ENCODE measurements at regions not wholly inside any gene's neighbourhood (a gene's known extent, or its start where the extent isn't known, plus 50 kb on each side); places are given as distances from the start of the nearest gene placed in this dataset.
A peak's percentile ranks its signal among the peaks of the same experiment; 100 is the strongest.
"Not testable (repeated sequence)": the region's sequence is repeated elsewhere in the genome, so short reads cannot be mapped to it uniquely, and the experiment has no call there.

DNA sequence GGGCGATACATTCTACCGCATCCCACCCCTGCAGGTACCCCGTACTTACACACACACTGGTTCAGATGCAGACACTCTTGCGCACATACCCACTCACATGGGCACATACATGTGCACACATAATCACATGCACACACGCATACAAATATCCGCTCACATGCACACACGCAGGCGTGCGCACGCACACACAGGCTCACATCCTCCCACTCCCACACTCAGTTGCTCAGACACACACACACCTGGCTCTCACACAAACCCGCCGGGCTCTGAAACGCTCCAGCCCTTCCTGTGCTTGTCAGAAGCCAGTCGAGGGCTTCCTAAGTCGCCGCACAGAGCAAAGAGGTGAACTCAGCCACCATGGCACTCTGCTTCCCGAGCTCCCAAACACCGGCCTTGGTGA is 164.5 kb downstream of the CRYBB2 start:
- H3K9me3 Mint-ChIP-seq = no peaks in the 10 kb centered on the region
- peaks cover 15% of the 10 kb centered on the region for H3K27me3 Mint-ChIP-seq
- H3K36me3 Mint-ChIP-seq (ENCODE audit: low read depth) = peaks cover 35% of the 10 kb centered on the region
- peaks cover 46% of the 10 kb centered on the region for H3K4me1 Mint-ChIP-seq (ENCODE audit: low read depth)
- H3K27ac Mint-ChIP-seq = no peak overlapping the region
- no peak overlapping the region for H3K4me3 Mint-ChIP-seq
- intact Hi-C loops (cut with micrococcal nuclease) = no loop called here

DNA sequence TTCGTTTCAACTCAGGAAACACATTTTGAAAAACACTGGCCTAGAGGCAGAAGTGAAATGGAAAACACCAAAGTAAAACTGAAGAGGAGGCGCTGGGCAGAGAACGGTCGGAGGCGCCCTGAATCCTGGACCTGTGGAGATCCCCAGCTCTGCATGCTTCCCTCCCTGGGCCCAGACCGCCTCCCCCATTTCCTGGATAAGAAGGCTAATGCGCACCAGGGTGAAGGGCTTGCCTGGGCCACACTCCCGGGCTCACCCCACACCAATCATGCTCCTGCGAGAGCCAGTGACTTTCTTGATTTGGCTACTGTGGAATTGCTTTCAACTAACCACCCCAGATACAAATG is 167.1 kb downstream of the CRYBB2 start:
- H3K9me3 Mint-ChIP-seq = no peaks in the 10 kb centered on the region
- H3K4me1 Mint-ChIP-seq (ENCODE audit: low read depth) = peaks cover 71% of the 10 kb centered on the region
- H3K4me3 Mint-ChIP-seq = no peak overlapping the region
- intact Hi-C loops (cut with micrococcal nuclease) = no loop called here
- H3K36me3 Mint-ChIP-seq (ENCODE audit: low read depth) = peaks cover 16% of the 10 kb centered on the region
- H3K27me3 Mint-ChIP-seq = peaks cover 22% of the 10 kb centered on the region
- H3K27ac Mint-ChIP-seq = no peak overlapping the region

DNA sequence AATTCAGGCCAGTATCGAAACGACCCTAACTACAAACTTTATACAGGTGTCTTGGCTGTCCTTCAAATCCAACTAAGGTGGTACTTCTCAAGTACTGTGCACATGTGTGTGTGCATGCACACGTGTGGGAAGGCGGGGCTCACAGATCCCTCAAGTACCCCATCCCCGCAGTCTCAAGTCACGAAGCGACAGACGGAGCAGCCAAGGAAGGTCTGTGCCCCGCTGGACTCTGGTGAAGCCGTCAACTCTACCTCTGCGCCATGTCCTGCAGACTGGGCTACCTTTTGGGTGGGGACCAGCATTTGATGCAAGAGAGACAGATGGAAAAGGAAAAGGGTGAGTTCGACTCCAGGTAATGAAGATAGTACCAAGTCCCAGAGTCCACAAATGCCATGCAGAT is 169.0 kb downstream of the CRYBB2 start:
- Mint-ChIP-seq H3K4me1 (ENCODE audit: low read depth) (peaks cover 80% of the 10 kb centered on the region), H3K27ac (no peak overlapping the region), H3K4me3 (no peak overlapping the region), H3K36me3 (ENCODE audit: low read depth) (peaks cover 21% of the 10 kb centered on the region), H3K9me3 (no peaks in the 10 kb centered on the region), H3K27me3 (peaks cover 29% of the 10 kb centered on the region)
- intact Hi-C loops (cut with micrococcal nuclease) = no loop called here

DNA sequence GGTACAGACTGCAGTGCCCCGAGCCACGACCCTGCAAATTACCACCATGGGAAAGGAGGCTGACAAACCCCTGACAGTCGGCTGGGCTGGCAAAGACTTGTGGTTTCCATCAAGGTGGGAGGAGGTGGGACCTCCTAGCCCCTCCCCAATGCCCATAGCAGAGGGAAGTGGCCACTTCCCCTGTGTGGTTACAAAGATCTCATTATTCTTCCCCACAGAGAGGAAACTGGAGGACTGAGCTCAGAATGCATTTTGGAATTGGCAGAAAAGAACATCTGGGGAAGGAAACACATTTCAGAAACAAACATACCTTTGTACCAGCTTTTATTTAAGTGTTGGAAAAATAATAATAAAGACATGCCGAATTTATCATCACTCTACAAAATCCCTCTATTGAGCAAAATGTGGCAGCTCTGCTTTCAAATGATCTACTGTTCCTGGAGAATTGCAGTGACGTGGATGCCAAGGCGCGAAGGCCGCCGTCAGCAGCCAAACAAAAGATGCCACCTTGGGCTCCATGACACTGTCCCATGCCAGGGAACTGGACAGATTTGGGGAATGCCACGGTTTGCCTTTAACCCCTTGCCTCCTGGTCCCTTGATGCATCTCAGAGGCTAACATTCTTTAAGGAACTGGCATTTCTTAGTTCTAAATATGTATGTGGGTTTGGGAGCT is 169.6 kb downstream of the CRYBB2 start:
- no peak overlapping the region for H3K4me3 Mint-ChIP-seq
- H3K4me1 Mint-ChIP-seq (ENCODE audit: low read depth) = peaks cover 77% of the 10 kb centered on the region
- peaks cover 21% of the 10 kb centered on the region for H3K36me3 Mint-ChIP-seq (ENCODE audit: low read depth)
- H3K9me3 Mint-ChIP-seq = no peaks in the 10 kb centered on the region
- H3K27me3 Mint-ChIP-seq = peaks cover 29% of the 10 kb centered on the region
- intact Hi-C loops (cut with micrococcal nuclease) = no loop called here
- peak overlapping the region; percentile 63 for H3K27ac Mint-ChIP-seq

DNA sequence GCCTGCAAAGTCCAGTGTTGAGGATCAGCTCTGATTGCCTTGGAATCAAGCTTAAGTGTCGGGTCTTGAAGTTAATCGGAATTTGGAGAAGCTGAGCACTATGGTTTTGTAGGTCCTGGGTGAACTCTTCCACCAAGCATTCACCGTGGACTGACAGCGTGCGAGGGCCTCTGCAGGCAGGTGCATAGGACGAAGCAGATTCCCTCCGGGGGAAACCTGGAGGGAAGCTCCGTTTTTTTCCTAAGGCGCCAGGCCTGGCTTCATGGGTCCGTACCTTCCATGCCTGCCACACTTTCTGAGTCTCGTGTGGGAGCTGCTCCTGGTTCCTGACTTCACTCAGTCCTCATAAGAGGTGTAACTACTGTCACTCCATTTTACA is 170.1 kb downstream of the CRYBB2 start:
- no peak overlapping the region for H3K4me3 Mint-ChIP-seq
- peak overlapping the region; percentile 63 for H3K27ac Mint-ChIP-seq
- peaks cover 77% of the 10 kb centered on the region for H3K4me1 Mint-ChIP-seq (ENCODE audit: low read depth)
- peaks cover 23% of the 10 kb centered on the region for H3K36me3 Mint-ChIP-seq (ENCODE audit: low read depth)
- no peaks in the 10 kb centered on the region for H3K9me3 Mint-ChIP-seq
- intact Hi-C loops (cut with micrococcal nuclease) = no loop called here
- H3K27me3 Mint-ChIP-seq = peaks cover 29% of the 10 kb centered on the region

DNA sequence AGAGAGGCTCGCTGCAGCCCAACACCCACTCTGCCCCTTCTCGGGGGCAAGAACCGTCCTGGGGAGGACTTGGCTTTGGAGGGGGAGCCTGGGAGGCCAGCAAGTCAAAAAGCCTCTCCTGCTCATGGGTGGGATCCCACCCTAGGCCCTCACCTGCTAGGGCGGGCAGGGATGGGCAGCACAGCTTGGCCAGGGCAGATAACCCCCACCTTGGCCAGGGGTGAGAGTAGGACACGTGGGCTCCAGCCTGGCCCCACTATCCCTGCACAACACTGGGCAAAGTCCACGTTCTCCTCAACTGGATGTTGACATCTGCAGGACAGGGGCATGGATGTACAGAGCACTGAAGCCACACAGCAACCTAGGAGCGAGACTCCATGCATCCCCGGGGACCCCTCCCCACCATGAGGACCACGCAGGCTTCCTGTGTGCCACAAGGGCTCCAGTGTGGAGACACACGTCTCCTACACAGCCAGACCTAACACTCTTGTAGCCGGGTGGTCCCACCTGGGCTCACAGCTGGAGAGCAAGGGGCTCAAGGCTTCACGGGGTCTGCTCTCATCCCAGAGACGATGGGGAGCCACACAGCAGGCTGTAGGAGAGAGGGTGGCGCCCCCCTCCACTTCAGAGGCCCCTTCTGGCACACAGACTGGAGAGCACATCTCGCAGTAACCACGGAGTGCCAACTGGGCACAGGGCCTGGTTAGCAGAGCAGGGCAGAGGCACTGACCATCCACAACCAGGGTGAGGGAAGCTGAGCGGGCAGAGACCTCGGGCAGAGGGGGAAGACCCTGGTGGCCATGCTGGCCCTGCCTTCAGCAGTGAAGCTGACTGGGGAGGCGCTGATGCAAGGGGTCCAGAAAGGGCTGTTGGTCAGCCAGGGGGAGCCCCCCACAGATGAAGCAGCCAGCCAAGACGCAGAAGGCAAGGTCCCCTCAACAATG is 171.1 kb downstream of the CRYBB2 start:
- peaks cover 84% of the 10 kb centered on the region for H3K4me1 Mint-ChIP-seq (ENCODE audit: low read depth)
- intact Hi-C loops (cut with micrococcal nuclease) = loop anchor here (10.0 kb wide), 1 partner anchor 54 kb away; no protein-coding TSS in a partner anchor
- peaks cover 29% of the 10 kb centered on the region for H3K27me3 Mint-ChIP-seq
- H3K4me3 Mint-ChIP-seq = peak overlapping the region; percentile 26
- peaks cover 29% of the 10 kb centered on the region for H3K36me3 Mint-ChIP-seq (ENCODE audit: low read depth)
- H3K9me3 Mint-ChIP-seq = no peaks in the 10 kb centered on the region
- peak overlapping the region; percentile 56 for H3K27ac Mint-ChIP-seq

DNA sequence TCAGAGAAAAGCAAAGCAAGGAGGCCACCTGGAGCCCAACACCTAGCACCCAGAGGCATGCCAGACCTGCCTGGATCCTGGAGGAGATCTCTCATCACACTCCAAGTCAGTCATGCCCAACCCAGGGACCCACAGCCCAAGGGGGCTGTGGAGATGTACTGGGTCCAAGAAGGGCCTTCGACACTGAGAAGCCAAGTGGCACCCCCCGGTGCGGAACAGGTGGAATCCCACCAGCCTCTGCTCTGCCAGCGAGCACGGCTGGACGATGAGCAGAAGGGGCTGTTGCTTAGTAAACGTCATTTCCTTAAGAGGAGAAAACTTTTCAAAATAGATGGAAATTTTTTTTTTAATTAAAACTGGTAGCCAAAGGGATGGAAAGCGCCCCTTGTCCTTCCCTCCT is 171.9 kb upstream of the GRK3 start:
- intact Hi-C loops (cut with micrococcal nuclease) = loop anchor here (10.0 kb wide), 1 partner anchor 52 kb away; no protein-coding TSS in a partner anchor
- peaks cover 17% of the 10 kb centered on the region for H3K27me3 Mint-ChIP-seq
- H3K4me1 Mint-ChIP-seq (ENCODE audit: low read depth) = peaks cover 80% of the 10 kb centered on the region
- H3K36me3 Mint-ChIP-seq (ENCODE audit: low read depth) = peaks cover 25% of the 10 kb centered on the region
- H3K27ac Mint-ChIP-seq = no peak overlapping the region
- H3K4me3 Mint-ChIP-seq = no peak overlapping the region
- no peaks in the 10 kb centered on the region for H3K9me3 Mint-ChIP-seq

DNA sequence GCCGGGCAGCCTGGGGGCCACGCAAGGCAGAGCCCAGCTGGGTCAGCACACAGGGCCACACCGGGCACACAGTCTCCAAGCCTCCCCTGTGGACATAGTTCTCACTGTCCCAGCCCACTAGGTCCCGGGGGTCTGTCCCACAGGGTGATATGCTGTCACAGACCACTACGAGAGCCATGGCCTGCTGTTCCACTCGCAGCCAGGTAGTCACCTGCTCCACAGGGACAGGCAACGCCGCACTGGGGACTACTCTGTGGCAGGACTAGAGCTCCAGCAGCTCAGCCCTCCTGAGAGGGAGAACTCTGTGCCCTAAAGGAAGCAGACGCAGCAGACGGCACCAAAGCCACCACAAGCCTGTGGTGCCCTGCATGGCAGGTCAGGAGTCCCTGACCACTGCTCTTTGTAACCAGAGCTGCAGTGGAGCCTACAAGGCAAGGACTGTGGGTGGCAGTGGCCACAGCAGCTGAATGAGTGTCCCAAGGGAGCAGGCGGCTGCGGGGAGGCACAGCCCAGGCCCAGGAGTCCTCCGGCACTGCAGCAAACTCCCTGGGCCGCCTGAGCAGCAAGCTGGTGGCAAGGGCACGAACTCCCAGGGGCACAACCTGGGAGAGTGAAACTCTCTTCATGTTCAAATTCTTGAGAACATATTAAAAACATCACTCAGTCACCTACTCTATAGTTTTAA is 171.2 kb upstream of the GRK3 start:
- H3K27ac Mint-ChIP-seq = no peak overlapping the region
- no peaks in the 10 kb centered on the region for H3K9me3 Mint-ChIP-seq
- peaks cover 22% of the 10 kb centered on the region for H3K36me3 Mint-ChIP-seq (ENCODE audit: low read depth)
- intact Hi-C loops (cut with micrococcal nuclease) = loop anchor here (10.0 kb wide), 1 partner anchor 52 kb away; no protein-coding TSS in a partner anchor
- no peak overlapping the region for H3K4me3 Mint-ChIP-seq
- H3K4me1 Mint-ChIP-seq (ENCODE audit: low read depth) = peaks cover 83% of the 10 kb centered on the region
- peaks cover 14% of the 10 kb centered on the region for H3K27me3 Mint-ChIP-seq

DNA sequence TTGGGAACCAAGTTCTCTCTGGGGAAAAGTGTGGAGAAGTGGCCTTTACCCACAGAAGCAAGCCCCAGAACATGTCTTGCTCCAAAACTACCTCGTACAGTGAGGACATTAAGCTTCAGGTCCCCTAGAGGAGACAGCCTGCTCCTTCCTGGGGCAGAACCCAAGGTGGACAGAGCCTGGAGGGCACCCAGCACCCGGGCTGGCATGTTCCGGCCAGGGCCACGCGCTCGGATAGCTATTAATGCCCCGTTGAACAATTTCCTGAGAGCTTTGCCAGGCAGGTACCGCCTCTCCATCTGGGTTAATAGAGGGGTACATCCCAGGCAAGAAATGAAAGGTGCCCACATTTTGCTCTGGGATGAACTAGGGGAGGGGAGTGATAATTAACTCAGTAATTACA is 169.0 kb upstream of the GRK3 start:
- no peaks in the 10 kb centered on the region for H3K9me3 Mint-ChIP-seq
- H3K27me3 Mint-ChIP-seq = peaks cover 14% of the 10 kb centered on the region
- no peak overlapping the region for H3K27ac Mint-ChIP-seq
- no peak overlapping the region for H3K4me3 Mint-ChIP-seq
- intact Hi-C loops (cut with micrococcal nuclease) = loop anchor here (10.0 kb wide), 1 partner anchor 49 kb away; no protein-coding TSS in a partner anchor
- peaks cover 79% of the 10 kb centered on the region for H3K4me1 Mint-ChIP-seq (ENCODE audit: low read depth)
- H3K36me3 Mint-ChIP-seq (ENCODE audit: low read depth) = peaks cover 20% of the 10 kb centered on the region

DNA sequence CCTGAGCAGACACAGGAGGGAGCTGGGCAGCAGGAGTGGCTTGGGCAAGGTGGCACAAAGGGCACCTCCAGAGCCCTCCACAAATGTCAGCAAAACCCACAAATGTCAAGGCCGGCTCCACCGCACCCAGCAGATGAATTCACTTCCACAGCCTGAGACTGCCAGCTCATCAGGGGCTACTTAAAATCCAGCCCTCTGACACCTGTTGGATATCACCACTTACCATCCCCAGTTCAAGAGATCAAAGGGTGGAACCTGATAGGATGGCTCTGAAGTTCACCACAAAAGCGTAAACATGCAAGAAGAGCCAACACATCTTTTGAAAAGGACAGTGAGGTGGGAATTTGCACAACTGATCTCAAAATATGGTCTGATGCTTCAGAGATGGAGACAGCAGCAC is 168.6 kb upstream of the GRK3 start:
- Mint-ChIP-seq H3K27me3 (peaks cover 10% of the 10 kb centered on the region), H3K9me3 (no peaks in the 10 kb centered on the region), H3K36me3 (ENCODE audit: low read depth) (peaks cover 16% of the 10 kb centered on the region), H3K4me1 (ENCODE audit: low read depth) (peaks cover 79% of the 10 kb centered on the region), H3K4me3 (no peak overlapping the region), H3K27ac (no peak overlapping the region)
- intact Hi-C loops (cut with micrococcal nuclease) = loop anchor here (10.0 kb wide), 1 partner anchor 49 kb away; no protein-coding TSS in a partner anchor

DNA sequence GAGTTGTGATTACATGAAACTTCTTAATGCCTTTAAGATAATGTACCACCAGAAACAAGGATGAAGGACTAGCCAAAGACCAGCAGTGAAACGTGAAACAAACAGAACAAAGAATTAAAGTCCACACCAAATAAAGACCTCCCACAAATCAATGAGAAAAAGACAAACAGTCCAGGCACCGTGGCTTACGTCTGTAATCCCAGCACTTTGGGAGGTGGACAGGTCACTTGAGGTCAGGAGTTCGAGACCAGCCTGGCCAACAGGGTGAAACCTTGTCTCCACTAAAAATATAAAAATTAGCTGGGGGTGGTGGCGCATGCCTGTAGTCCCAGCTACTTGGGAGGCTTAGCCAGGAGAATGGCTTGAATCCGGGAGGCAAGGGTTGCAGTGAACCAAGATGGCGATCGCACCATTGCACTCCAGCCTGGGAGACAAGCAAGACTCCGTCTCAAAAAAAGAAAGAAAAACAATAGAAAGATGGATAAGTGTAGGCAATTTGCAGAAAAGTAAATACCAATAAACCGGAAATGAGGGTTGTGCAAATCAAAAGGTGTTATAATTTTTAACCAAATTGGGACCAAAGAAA is 167.8 kb upstream of the GRK3 start:
- Mint-ChIP-seq H3K4me3 (no peak overlapping the region), H3K4me1 (ENCODE audit: low read depth) (peaks cover 81% of the 10 kb centered on the region)

DNA sequence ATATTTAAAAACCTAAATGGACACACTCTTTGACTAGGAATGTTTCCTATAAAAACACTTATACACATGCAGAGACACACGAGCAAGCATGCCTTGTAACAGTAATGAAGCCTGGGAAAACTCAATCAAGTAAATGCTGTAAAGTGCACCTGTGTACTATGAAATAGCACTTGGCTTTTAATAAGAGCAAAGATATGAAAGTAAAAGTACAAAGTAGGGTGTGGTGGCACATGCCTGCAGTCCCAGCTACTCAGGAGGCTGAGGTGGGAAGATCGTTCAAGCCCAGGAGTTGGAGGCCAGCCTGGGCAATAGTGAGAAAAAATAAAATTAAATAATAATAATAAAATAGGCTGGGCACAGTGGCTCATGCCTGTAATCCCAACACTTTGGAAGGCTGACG is 166.9 kb upstream of the GRK3 start:
- intact Hi-C loops (cut with micrococcal nuclease) = loop anchor here (10.0 kb wide), 1 partner anchor 47 kb away; no protein-coding TSS in a partner anchor
- Mint-ChIP-seq H3K4me1 (ENCODE audit: low read depth) (peaks cover 81% of the 10 kb centered on the region), H3K9me3 (no peaks in the 10 kb centered on the region), H3K36me3 (ENCODE audit: low read depth) (peaks cover 8% of the 10 kb centered on the region), H3K4me3 (no peak overlapping the region), H3K27ac (no peak overlapping the region), H3K27me3 (peaks cover 2% of the 10 kb centered on the region)

More for the DNA sequence above, 167.8 kb upstream of the GRK3 start:
- peaks cover 15% of the 10 kb centered on the region for H3K36me3 Mint-ChIP-seq (ENCODE audit: low read depth)
- intact Hi-C loops (cut with micrococcal nuclease) = loop anchor here (10.0 kb wide), 1 partner anchor 48 kb away; no protein-coding TSS in a partner anchor
- no peak overlapping the region for H3K27ac Mint-ChIP-seq
- no peaks in the 10 kb centered on the region for H3K9me3 Mint-ChIP-seq
- peaks cover 8% of the 10 kb centered on the region for H3K27me3 Mint-ChIP-seq

DNA sequence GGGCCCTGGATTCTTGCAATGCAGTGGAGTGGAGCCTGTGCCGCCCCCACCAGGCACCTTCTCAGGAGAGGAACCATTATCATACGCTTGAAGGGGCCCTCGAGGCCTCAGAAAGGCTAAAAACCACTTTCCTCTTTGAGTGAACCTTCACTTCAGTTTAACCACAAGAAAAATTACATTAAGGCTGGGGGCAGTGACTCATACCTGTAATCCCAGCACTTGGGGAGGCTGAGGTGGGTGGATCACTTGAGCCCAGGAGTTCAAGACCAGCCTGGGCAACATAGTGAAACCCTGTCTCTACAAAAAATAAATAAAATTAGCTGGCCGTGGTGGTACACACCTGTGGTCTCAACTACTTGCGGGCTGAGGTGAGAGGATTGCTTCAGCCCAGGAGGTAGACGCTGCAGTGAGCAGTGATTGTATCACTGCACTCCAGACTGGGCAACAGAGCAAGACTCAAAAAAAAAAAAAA is 165.8 kb upstream of the GRK3 start:
- H3K27ac Mint-ChIP-seq, H3K27me3 Mint-ChIP-seq, H3K4me3 Mint-ChIP-seq, H3K9me3 Mint-ChIP-seq: not testable (repeated sequence)
- intact Hi-C loops (cut with micrococcal nuclease) = loop anchor here (10.0 kb wide), 1 partner anchor 46 kb away; no protein-coding TSS in a partner anchor
- peaks cover 12% of the 10 kb centered on the region for H3K36me3 Mint-ChIP-seq (ENCODE audit: low read depth)
- H3K4me1 Mint-ChIP-seq (ENCODE audit: low read depth) = peaks cover 85% of the 10 kb centered on the region

Data from dendritic cell treated with granulocyte-macrophage colony-stimulating factor and Interleukin-4, amounts not matched to agents 40 ng/mL and 50 ng/mL, for 4 days (primary cell).